AG04449 (cell line): ENCODE measurements at regions not wholly inside any gene's neighbourhood (a gene's known extent, or its start where the extent isn't known, plus 50 kb on each side); places are given as distances from the start of the nearest gene placed in this dataset.

Source experiments
- CTCF ChIA-PET: fragments of 350-600 bp; formaldehyde crosslinking; extraction: SDS; loops from one replicate; lab custom pipeline; 2021; ENCODE audit warnings: antibody characterized with exemption; lab: Yijun Ruan, JAX
- POLR2A ChIA-PET: fragments of 400-600, 350-600 bp; formaldehyde crosslinking; extraction: SDS; loops from one replicate; lab custom pipeline; 2020; ENCODE audit warnings: antibody characterized with exemption, inconsistent platforms; lab: Yijun Ruan, JAX
- DNase-seq: peaks from one replicate; pipeline ENCODE4 v3.0.0-alpha.2; 2010; ENCODE audit warnings: low read depth, low spot score
- H3K4me3 ChIP-seq: 2 replicates; pipeline ENCODE4 v1.5.1; 2011; ENCODE audit warnings: low read depth, mild to moderate bottlenecking, control low read depth, low read length
- TF ChIP-seq, protein P1 (sequence below): IDR thresholded peaks from one replicate; pipeline ENCODE4 v1.5.1; 2011; ENCODE audit warnings: mild to moderate bottlenecking, moderate library complexity, low read length, control low read depth, inconsistent platforms; ENCODE audit not compliant: insufficient read depth; ENCODE audit errors: missing control alignments

DNA sequence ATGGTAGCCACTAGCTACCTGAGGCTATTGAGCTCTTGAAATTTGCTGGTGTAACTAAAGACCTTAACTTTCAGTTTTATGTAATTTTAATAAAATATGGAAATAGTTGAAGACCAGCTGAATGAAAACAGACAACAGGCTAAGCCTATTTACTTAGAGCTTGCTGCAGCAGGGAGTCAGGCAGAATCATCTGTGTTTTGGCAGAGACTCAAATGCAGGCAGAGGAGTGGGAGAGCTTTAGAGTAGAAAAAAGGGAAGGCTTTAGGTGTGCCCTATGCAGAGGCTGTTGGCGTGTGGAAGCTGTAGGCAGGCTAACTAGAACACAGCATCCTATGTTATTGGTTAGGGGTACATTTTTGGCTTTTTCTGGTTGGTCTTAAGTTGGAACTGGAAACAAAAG, 304.9 kb upstream of the NBEA start:
- ChIA-PET POLR2A (no interaction called here), CTCF (no interaction called here)
- DNase-seq: no peak
- TF ChIP-seq, protein P1, sequence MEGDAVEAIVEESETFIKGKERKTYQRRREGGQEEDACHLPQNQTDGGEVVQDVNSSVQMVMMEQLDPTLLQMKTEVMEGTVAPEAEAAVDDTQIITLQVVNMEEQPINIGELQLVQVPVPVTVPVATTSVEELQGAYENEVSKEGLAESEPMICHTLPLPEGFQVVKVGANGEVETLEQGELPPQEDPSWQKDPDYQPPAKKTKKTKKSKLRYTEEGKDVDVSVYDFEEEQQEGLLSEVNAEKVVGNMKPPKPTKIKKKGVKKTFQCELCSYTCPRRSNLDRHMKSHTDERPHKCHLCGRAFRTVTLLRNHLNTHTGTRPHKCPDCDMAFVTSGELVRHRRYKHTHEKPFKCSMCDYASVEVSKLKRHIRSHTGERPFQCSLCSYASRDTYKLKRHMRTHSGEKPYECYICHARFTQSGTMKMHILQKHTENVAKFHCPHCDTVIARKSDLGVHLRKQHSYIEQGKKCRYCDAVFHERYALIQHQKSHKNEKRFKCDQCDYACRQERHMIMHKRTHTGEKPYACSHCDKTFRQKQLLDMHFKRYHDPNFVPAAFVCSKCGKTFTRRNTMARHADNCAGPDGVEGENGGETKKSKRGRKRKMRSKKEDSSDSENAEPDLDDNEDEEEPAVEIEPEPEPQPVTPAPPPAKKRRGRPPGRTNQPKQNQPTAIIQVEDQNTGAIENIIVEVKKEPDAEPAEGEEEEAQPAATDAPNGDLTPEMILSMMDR: no peak
- no peak overlapping the region for H3K4me3 ChIP-seq

- CTCF ChIA-PET: no interaction called here
Observed at GRCh38 chr13:34637636-34638035, 304.4 kb upstream of the NBEA start.

GRCh38 chr13:34638897-34639296, 303.2 kb upstream of the NBEA start:
- no peak for DNase-seq
- CTCF ChIA-PET: no interaction called here
- TF ChIP-seq, protein P1: no peak
- POLR2A ChIA-PET: no interaction called here
- H3K4me3 ChIP-seq: no peak overlapping the region

More at GRCh38 chr13:34637636-34638035, 304.4 kb upstream of the NBEA start:
- TF ChIP-seq, protein P1: no peak
- DNase-seq: no peak
- no peak overlapping the region for H3K4me3 ChIP-seq
- POLR2A ChIA-PET: no interaction called here

DNA sequence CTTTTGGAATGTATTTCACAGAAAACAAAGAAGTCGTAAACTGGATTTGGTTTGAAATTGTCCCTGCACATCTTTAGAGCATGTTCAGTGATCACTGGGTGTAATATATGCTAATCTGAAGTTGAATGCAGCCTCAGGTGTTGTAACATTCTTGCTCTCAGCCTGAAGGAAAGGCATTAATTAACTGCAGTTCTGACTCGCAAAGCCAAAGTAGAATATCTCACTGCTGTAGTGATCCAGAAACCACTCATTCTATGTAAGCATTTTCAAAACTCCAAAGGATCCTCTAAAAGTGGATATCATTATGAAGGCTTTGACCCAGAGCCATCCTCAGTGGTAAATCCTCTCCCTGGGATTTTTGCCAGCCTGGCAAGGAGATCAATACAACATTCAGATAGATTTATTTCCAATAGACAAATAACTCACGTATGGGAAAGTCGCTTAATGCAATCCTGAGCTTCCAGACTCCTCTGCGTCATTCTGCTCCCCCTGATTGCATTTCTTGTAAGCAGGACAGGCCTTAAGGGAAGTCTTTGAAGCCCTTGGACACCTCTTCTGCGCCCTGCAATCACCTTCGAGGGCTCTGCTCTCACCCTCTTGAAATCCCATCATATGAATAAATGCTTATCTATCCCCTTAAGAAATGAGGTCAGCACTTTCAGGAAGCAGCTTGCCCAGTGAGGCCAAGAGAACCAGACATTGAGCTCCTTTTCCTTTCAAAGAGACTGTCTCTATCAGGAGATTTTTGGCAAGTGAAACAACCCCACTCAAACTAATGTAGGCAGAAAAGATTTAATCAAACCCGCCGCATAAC, 301.7 kb upstream of the NBEA start:
- no peak for DNase-seq
- ChIA-PET CTCF (no interaction called here), POLR2A (no interaction called here)
- TF ChIP-seq, protein P1: no peak
- no peak overlapping the region for H3K4me3 ChIP-seq

DNA sequence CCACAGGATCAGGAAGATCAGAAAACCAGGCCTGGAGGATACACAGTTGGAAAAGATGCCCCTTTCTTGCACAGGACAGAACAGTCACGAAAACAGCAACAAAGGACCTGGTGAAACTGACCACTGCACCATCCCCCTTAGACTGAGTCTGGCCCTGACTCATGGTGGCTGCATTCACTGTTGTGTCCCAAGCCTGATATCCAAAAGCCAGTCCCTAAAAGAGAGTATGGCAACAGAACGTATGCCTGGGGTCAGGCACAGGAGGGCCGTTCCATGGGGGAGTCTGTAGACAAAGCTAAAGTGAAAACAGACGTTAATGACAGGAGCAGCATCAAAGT, 301.1 kb upstream of the NBEA start:
- no peak for DNase-seq
- TF ChIP-seq, protein P1: no peak
- CTCF ChIA-PET: no interaction called here
- POLR2A ChIA-PET: no interaction called here
- no peak overlapping the region for H3K4me3 ChIP-seq

- TF ChIP-seq, protein P1: no peak
- ChIA-PET POLR2A (no interaction called here), CTCF (no interaction called here)
- DNase-seq: no peak
- no peak overlapping the region for H3K4me3 ChIP-seq
Observed at GRCh38 chr13:34647379-34648150, 294.5 kb upstream of the NBEA start.
